HG03103 (cell line): ENCODE measurements at regions not wholly inside any gene's neighbourhood (a gene's known extent, or its start where the extent isn't known, plus 50 kb on each side); places are given as distances from the start of the nearest gene placed in this dataset.

Experiments
- ATAC-seq: cut with Tn5 transposase; IDR thresholded peaks from one replicate; pipeline ENCODE4 v1.9.1; 2021; ENCODE audit warnings: low read depth; ENCODE audit not compliant: unreplicated experiment

- no peak for ATAC-seq
These were observed 407.8 kb downstream of the TUSC7 start for GRCh38 chr3:117117188-117117936.

DNA sequence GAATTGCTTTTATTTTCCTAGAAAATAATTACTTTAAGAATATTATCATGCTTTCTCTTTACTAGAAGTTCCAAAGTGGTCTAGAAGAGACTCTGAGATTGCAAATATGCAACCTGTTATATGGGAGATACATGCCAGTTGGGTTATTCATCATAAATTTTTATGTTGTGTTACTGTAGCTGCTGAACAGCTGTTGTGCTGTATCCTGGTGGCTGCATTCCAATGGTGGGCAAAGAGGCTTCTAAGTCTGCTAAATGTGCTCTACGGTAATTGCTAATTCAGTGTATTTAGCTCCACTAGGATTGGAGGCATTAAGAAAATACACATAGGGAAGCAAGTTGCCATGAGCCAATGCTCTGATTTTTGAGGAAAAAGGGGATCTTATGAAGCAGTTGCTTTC is 409.0 kb downstream of the TUSC7 start:
- no peak for ATAC-seq

DNA sequence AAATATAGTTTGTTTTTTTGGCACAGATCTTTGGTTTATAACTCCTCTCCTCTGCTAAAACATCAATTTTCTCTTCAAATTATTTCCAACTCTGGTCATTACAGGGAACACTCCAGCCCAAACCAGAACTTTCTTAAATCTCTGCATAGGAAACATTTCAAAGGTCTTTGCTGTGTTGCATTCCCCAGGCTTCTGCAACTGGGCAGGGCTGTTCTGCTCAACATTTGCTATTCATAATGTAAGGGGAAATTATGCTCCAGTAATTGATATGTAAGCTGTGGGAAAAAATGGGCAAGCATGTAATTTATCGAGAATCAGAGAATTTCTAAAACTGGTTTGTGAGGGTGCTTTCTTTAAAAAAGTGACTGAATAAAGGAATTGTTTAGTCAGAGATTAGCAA is 410.4 kb downstream of the TUSC7 start:
- no peak for ATAC-seq

DNA sequence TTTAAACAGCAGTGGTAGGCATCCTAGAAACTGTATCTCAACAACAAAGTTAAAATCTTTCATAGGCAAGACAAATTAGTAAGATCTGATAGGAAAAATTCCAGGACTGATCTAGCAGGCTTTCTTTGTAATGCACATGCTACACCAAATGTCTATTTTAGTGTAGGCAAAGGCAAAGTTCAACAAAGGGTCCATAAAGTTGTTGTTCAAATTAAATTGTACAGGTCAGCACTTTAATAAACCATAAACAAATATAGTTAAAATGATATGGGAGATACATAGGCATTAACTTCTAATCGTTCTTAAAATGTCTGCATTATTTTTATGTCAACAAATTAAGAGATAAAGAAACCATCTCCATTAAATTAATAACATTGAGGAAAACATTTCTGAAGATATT is 413.0 kb downstream of the TUSC7 start:
- ATAC-seq, result no peak

DNA sequence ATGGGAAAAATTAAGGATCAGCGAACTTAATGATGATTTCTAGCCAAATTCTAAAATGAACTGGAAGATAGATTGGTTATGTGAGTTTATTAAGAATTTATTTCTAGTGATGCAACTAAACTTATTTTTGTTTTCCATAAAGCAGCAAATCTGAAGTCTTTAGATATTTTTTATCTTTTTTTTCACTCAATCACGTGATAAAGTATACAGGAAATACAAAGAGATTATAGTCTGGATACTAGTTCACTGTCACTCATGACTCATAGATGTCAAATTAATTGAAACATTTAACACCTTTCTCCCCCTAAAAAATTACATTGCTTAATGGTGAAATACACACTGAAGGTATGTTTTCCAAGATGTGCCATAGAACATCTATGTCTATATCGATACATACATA is 416.9 kb downstream of the TUSC7 start:
- ATAC-seq, result no peak

- ATAC-seq, result no peak
These were observed 417.5 kb downstream of the TUSC7 start for GRCh38 chr3:117126946-117127546.

DNA sequence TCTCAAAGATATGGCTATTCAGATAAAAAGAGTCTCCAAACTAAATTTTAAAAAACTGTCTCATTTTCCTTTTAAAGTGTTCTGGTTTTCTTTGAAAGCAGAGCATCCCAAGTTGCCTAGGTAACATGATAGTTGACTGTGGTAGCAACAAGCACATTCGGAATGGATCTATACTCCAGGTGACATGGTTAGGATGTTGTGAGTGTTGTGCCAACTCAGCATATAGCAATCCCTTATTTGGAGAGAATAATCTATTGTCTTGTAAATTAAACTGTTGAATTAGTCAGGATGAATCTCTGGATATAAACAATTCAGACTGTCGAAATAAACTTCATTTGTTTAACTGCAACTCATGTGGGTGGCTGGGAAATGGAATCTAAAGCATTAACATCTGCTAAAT is 418.6 kb downstream of the TUSC7 start:
- ATAC-seq, result no peak

- ATAC-seq, result no peak
These were observed 419.3 kb downstream of the TUSC7 start for GRCh38 chr3:117128872-117129271.

DNA sequence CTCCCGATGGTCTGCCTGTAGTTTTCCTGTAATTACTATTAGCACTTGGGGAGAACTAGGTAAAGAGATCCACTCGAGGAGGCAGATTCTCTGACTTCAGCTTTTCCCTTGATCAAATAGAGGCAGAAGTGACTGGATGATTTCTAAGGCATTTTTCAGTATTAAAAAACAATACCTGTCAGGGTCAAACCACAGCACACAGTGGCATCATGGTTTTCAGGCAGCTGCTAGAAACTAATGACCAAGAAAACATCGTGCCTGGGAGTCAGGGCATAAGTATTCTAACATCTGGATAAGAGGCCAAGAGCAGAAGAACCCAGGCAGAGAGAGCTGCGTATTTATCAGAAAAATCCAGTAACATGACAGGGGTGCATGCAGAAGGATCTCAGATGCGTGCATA is 419.9 kb downstream of the TUSC7 start:
- no peak for ATAC-seq

- ATAC-seq, result no peak
These were observed 420.6 kb downstream of the TUSC7 start for GRCh38 chr3:117130222-117130621.

- no peak for ATAC-seq
These were observed 421.7 kb downstream of the TUSC7 start for GRCh38 chr3:117131259-117131658.

DNA sequence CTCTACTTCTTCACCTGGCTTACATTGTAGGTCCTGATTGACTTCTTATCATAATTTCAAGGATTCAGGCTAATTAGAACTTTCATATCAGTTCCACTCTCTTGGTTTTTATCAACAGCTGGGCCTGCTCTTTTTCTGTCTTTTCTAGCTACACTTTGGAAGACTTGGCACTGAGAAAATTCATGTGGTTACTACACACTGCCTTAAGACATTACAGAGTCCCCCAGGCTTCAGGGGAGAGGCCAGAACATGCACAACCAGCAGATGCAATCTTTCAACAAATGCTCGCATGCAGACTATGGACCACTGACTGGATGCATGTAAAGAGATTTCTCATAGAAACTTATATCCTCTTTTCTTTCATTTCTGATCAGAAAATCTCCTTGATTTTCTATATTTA is 423.5 kb downstream of the TUSC7 start:
- ATAC-seq, result no peak

- ATAC-seq, result no peak
These were observed 425.6 kb downstream of the TUSC7 start for GRCh38 chr3:117135207-117135606.

GRCh38 chr3:117136003-117136402 is 426.4 kb downstream of the TUSC7 start:
- ATAC-seq, result no peak

DNA sequence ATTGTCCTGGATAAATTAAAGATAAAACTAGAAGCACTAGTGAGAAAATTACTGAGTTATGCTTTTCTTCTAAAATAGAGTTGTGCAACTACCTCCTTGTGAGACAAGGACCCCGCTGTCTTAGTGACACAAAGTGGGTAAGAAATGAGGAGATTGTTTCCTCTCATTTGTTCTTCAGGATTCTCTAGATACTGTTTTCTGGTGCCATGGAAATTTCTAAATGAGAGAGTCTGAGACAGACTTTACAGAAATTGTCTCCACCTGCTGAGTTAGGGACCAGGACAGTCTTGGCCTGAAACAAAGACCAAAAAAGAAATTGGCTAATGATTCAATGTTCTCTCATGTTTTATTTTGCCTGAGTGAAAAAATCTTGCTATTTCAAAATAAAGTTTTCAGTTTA is 427.5 kb downstream of the TUSC7 start:
- ATAC-seq, result no peak

- no peak for ATAC-seq
These were observed 430.1 kb downstream of the TUSC7 start for GRCh38 chr3:117139681-117140080.

DNA sequence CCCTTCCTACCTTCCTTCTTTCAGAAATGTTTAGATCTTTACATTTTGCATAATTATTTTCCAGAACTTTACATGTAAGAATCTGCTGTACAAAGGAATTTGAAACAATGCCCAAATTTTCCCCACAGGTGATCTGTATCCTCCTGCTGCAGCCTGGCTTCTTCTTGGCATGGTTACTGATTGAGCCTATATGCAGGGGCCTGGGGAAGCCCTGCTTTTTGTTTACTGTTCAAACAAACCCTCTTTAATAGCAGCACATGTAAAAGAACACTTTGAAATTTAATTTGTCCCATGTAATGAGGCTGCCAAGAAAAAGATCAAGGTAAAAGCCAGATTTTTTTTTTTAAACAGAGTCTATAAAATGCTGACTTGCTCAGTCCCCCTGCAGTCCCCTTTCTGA is 432.2 kb downstream of the TUSC7 start:
- no peak for ATAC-seq

DNA sequence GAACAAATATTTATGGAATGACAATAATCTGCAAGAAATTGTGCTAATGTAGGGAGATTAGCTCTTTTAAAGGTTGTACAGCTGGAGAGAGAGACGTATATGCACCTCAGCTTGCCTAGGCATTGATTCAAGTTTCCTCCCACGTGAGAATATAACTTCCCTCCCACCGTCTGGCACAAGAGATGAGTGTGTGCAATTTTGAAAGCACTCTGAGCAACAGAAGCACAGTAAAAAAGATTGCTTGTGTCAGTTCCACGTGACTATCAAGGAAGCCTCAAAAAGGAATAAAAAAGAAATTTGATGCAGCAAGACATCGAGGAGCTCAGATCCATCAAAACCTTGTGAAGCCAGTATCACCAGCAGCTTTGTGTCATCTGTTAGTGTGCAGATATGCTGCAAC is 435.3 kb downstream of the TUSC7 start:
- ATAC-seq, result no peak

DNA sequence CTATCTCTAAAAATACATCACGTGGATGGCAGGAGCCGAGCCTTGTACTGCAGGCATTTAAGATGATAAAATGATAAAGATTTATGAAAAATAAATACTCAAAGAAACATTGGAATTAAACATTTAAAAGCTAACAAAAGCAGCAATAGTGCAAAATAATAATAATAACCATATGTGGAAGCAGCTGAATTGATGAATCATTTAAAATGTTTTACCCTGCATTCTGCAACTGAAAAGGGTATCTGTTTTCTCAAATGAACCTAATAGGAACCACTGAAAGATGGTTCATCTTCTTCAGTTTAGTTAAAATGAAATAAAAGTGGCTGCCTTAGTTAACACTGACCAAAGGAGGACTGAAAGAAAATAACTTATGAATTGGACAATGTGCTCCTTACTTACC is 436.1 kb downstream of the TUSC7 start:
- no peak for ATAC-seq

DNA sequence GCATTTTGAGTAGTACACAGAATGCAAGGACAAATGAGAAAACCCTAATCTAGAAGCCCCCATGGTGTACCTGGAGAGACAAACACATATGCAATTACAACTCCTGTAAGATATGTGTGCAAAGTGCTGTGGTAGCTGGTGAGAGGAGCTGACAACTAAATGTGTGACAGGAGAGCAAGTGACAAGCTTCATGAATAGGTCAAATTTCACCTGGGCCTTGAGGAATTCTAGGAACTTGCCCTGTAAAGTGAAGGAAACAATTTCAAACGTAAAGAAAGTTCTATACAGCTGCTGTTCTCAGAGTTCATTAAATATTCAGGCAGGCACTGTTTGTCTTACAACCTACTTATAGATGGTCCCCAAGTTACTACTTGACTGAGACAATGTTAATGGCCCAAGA is 437.0 kb downstream of the TUSC7 start:
- no peak for ATAC-seq

DNA sequence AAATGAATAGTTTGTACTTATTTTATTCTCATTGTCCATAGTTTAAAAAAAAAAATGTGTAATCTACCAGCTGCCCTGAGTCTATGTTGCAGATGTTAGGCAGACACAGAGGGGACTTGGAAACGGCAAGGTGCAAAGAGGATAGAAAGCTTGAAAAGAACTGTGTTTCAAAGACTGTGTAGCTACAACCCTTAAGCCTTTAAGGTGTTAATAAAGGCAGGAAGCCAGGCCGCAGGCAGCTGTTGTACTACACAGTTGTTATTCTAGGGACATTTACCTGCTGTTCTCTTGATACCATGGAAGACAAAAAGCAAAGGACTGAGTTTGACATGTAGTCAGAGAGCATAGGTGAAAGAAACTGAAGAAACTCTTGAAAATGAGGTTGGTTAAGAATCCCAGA is 440.0 kb downstream of the TUSC7 start:
- no peak for ATAC-seq

- ATAC-seq, result no peak
These were observed 441.0 kb downstream of the TUSC7 start for GRCh38 chr3:117150628-117151027.

- no peak for ATAC-seq
These were observed 450.6 kb downstream of the TUSC7 start for GRCh38 chr3:117160176-117160575.
